HT1080 (cell line): ENCODE measurements at regions not wholly inside any gene's neighbourhood (a gene's known extent, or its start where the extent isn't known, plus 50 kb on each side); places are given as distances from the start of the nearest gene placed in this dataset.
A peak's percentile ranks its signal among the peaks of the same experiment; 100 is the strongest.
"Not testable (repeated sequence)": the region's sequence is repeated elsewhere in the genome, so short reads cannot be mapped to it uniquely, and the experiment has no call there.

Source experiments
- DNase-seq: peaks from one replicate; pipeline ENCODE4 v3.0.0-alpha.2; 2015; ENCODE audit warnings: low read depth

GRCh38 chr4:167930166-167930565 lies 162.2 kb upstream of the ANXA10 start:
- no peak for DNase-seq

GRCh38 chr4:167934216-167934615 lies 158.1 kb upstream of the ANXA10 start:
- no peak for DNase-seq

- DNase-seq, result no peak
Observed at GRCh38 chr4:167939863-167940616, 152.3 kb upstream of the ANXA10 start.

- DNase-seq, result no peak
Observed at GRCh38 chr4:167943872-167944505, 148.3 kb upstream of the ANXA10 start.

GRCh38 chr4:167944721-167945120 lies 147.6 kb upstream of the ANXA10 start:
- DNase-seq, result no peak

GRCh38 chr4:167955006-167955405 lies 137.3 kb upstream of the ANXA10 start:
- no peak for DNase-seq

- peak; percentile 17 for DNase-seq
Observed at GRCh38 chr4:167956676-167957075, 135.7 kb upstream of the ANXA10 start.

- no peak for DNase-seq
Observed at GRCh38 chr4:167964766-167965373, 127.5 kb upstream of the ANXA10 start.

- DNase-seq, result peak; percentile 70
Observed at GRCh38 chr4:167966143-167966542, 126.2 kb upstream of the ANXA10 start.

- DNase-seq, result no peak
Observed at GRCh38 chr4:167973513-167973912, 118.8 kb upstream of the ANXA10 start.

GRCh38 chr4:167985565-167985964 lies 106.8 kb upstream of the ANXA10 start:
- no peak for DNase-seq

GRCh38 chr4:167986044-167986443 lies 106.3 kb upstream of the ANXA10 start:
- no peak for DNase-seq

- no peak for DNase-seq
Observed at GRCh38 chr4:167987285-167987684, 105.1 kb upstream of the ANXA10 start.

- DNase-seq, result no peak
Observed at GRCh38 chr4:167989815-167990214, 102.5 kb upstream of the ANXA10 start.

- DNase-seq, result not testable (repeated sequence)
Observed at GRCh38 chr4:168008112-168008511, 84.2 kb upstream of the ANXA10 start.

- DNase-seq, result no peak
Observed at GRCh38 chr4:168019019-168019651, 73.2 kb upstream of the ANXA10 start.

GRCh38 chr4:168019921-168020320 lies 72.4 kb upstream of the ANXA10 start:
- DNase-seq, result no peak

- DNase-seq, result no peak
Observed at GRCh38 chr4:168021666-168022065, 70.7 kb upstream of the ANXA10 start.

- peak; percentile 40 for DNase-seq
Observed at GRCh38 chr4:168028568-168028967, 63.8 kb upstream of the ANXA10 start.

GRCh38 chr4:168028970-168029597 lies 63.3 kb upstream of the ANXA10 start:
- peak; percentile 37 for DNase-seq

GRCh38 chr4:168037676-168038075 lies 54.7 kb upstream of the ANXA10 start:
- no peak for DNase-seq

- no peak for DNase-seq
Observed at GRCh38 chr4:168039593-168039992, 52.7 kb upstream of the ANXA10 start.
